Calu3 (cell line): ENCODE measurements at regions not wholly inside any gene's neighbourhood (a gene's known extent, or its start where the extent isn't known, plus 50 kb on each side); places are given as distances from the start of the nearest gene placed in this dataset.
"Not testable (repeated sequence)": the region's sequence is repeated elsewhere in the genome, so short reads cannot be mapped to it uniquely, and the experiment has no call there.

Experiments used
- BruUV-seq: library from RNA; stranded (reverse); fragments of 400-500 nt; replicated peaks from 2 replicates; lab custom pipeline; 2021; lab: Mats Ljungman, UMichigan
- CTCF ChIA-PET: fragments of 300-600 bp; sonication (Branson Sonifier 250); formaldehyde crosslinking; loops from one replicate; lab custom pipeline; 2022; ENCODE audit warnings: antibody characterized with exemption; lab: Charles Lee
- DNase-seq: peaks from one replicate; pipeline ENCODE4 v3.0.0; 2022
- H3K27ac Mint-ChIP-seq: one replicate; pipeline ENCODE4 v1.8.0; 2022; ENCODE audit warnings: mixed read lengths; ENCODE audit not compliant: unreplicated experiment
- H3K27me3 Mint-ChIP-seq: one replicate; pipeline ENCODE4 v1.8.0; 2022; ENCODE audit warnings: mixed read lengths; ENCODE audit not compliant: unreplicated experiment
- H3K36me3 Mint-ChIP-seq: one replicate; pipeline ENCODE4 v1.8.0; 2022; ENCODE audit warnings: mild to moderate bottlenecking, moderate library complexity, mixed read lengths; ENCODE audit not compliant: insufficient read depth, unreplicated experiment
- H3K4me1 Mint-ChIP-seq: one replicate; pipeline ENCODE4 v1.8.0; 2022; ENCODE audit warnings: mild to moderate bottlenecking, low read depth, mixed read lengths; ENCODE audit not compliant: unreplicated experiment
- H3K4me3 Mint-ChIP-seq: one replicate; pipeline ENCODE4 v1.8.0; 2022; ENCODE audit warnings: mild to moderate bottlenecking, low read depth, moderate library complexity, mixed read lengths; ENCODE audit not compliant: unreplicated experiment
- H3K9me3 Mint-ChIP-seq: one replicate; pipeline ENCODE4 v1.8.0; 2022; ENCODE audit warnings: low read depth, mixed read lengths; ENCODE audit not compliant: unreplicated experiment
- intact Hi-C: fragments of 100-400 bp; cut with micrococcal nuclease; formaldehyde crosslinking; loops from one replicate; pipeline ENCODE4 v1.10.0; 2022; ENCODE audit not compliant: unreplicated experiment

DNA sequence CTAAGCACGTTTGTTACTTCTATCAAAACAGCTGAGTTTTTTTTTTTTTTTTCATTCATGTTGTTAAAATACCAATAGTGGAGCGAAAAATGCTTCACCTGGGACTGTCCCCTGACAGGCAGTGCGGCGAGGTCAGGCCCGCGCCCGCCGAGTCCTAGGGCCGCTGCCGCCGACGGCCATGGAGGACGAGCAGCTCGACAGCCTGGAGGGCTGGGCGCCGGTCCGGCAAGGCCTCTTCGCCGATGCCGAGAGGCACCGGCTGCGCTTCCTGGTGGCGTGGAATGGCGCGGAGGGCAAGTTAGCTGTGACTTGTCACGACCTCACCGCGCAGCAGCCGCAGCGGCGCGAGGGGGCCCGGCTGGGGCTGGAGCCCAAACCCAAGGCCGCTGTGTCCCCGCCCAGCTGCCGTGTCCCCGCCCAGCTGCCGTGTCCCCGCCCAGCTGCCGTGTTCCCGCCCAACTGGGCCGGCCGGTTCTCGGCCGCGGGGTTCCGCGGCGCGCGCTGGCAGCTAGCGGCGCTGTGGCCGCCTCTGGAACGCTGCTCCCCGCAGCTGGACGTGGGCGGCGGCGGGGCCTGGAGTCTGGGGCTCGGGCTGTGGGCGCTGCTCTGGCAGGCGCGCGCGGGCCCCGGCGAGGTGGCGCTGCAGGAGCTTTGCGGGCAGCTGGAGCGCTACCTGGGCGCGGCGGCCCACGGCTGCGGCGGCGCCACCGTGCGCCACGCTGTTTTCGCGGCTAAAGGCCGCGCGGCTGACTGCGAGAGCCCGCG, 56.7 kb upstream of the GOLGA8R start:
- H3K4me1 Mint-ChIP-seq, intact Hi-C loops, H3K27me3 Mint-ChIP-seq, BruUV-seq, H3K4me3 Mint-ChIP-seq, CTCF ChIA-PET, H3K27ac Mint-ChIP-seq, H3K9me3 Mint-ChIP-seq, H3K36me3 Mint-ChIP-seq: not testable (repeated sequence)
- DNase-seq: peak; percentile 54

DNA sequence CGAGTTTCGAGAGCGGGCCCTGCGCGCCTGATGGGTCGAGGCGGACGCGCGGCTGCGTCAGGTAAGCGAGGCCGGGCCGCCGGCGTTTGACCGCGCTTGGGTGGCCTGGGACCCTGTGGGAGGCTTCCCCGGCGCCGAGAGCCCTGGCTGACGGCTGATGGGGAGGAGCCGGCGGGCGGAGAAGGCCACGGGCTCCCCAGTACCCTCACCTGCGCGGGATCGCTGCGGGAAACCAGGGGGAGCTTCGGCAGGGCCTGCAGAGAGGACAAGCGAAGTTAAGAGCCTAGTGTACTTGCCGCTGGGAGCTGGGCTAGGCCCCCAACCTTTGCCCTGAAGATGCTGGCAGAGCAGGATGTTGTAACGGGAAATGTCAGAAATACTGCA, 57.3 kb upstream of the GOLGA8R start:
- intact Hi-C loops, BruUV-seq: not testable (repeated sequence)

DNA sequence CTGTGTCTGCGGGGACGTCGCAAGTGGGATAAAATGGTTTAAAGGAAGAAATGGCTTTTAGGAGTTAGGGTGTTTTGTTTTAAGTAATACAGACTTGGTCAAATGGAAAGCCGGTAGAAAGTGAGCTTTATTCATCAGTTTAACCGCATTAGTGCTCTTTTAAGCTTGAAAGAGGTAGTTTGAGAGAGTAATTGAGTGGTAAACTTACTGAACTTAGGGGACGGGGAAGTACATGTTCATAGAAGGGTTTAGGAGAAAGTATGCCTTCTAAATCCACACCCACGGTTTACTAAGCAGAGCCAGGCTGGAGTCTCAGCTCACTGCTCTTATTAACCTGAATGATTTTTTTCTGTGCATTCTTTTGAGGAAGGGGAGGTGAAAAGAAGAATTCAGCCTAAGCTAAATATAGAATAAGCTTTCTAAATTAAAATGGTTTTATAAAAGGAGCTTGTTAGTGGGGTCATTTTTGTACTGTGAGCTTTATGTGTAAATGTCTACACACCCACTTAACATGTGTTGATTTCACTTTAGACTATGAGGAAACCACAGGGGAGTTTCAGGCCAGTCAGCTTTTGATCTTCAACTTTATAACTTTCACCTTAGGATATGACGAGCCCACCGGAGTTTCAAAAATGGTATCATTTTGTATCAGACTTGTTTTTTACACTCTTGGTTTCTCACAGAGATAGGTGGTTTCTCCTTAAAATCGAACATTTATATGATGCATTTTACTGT, 57.9 kb upstream of the GOLGA8R start:
- BruUV-seq: TSS peak; percentile 95
- H3K4me1 Mint-ChIP-seq, H3K27ac Mint-ChIP-seq, CTCF ChIA-PET, H3K9me3 Mint-ChIP-seq, H3K27me3 Mint-ChIP-seq, intact Hi-C loops, H3K4me3 Mint-ChIP-seq, H3K36me3 Mint-ChIP-seq, DNase-seq: not testable (repeated sequence)

More for the DNA sequence above, 57.3 kb upstream of the GOLGA8R start:
- H3K27me3 Mint-ChIP-seq, H3K36me3 Mint-ChIP-seq, H3K4me3 Mint-ChIP-seq, H3K9me3 Mint-ChIP-seq, H3K4me1 Mint-ChIP-seq, DNase-seq, H3K27ac Mint-ChIP-seq, CTCF ChIA-PET: not testable (repeated sequence)

DNA sequence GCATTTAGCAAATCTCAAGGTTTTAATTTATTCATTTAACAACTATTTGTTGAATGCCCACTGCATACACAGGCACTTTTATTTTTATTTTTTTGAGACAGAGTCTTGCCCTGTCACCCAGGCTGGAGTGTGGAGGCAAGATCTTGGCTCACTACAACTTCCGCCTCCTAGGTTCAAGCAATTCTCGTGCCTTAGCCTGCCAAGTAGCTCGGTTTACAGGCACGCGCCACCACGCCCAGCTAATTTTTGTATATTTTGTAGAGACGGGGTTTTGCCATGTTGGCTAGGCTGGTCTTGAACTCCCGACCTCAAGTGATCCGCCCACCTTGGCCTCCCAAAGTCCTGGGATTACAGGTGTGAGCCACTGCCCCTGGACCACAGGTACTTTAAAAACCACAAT, 67.0 kb upstream of the GOLGA8Q start:
- H3K9me3 Mint-ChIP-seq, H3K36me3 Mint-ChIP-seq, BruUV-seq, CTCF ChIA-PET, H3K4me1 Mint-ChIP-seq, H3K27ac Mint-ChIP-seq, H3K4me3 Mint-ChIP-seq, H3K27me3 Mint-ChIP-seq, intact Hi-C loops, DNase-seq: not testable (repeated sequence)

DNA sequence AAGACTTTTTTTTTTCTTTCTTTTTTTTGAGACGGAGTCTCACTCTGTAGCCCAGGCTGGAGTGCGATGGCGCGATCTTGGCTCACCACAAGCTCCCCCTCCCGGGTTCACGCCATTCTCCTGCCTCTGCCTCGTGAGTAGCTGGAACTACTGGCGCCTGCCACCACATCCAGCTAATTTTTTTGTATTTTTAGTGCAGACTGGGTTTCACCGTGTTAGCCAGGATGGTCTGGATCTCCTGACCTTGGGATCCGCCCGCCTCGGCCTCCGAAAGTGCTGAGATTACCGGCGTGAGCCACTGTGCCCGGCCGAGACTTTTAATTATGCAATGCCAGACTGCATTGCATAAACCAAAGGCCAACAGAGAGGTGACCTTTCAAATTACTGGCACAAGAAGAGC, 62.6 kb upstream of the GOLGA8Q start:
- CTCF ChIA-PET, H3K27ac Mint-ChIP-seq, H3K4me1 Mint-ChIP-seq, intact Hi-C loops, H3K27me3 Mint-ChIP-seq, H3K4me3 Mint-ChIP-seq, H3K36me3 Mint-ChIP-seq, BruUV-seq, H3K9me3 Mint-ChIP-seq, DNase-seq: not testable (repeated sequence)

DNA sequence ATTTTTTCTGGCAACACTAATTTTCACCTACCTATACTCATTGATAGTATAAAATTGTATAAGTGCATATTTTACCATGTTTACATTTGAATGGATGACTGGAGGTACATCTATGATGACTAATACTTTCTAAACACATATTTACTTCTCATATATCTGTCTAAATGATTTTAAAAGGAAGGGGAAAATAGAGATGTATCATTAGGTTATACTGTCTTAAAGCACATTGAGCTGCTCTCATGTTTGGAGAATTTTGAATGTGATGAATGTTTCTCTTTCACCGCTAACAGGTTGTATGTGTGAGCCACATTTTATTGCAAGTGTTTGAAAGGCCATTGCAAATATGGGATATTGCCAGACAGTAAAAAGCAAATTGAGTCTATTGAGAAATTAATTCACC, 61.5 kb upstream of the GOLGA8Q start:
- H3K27ac Mint-ChIP-seq, CTCF ChIA-PET, H3K9me3 Mint-ChIP-seq: not testable (repeated sequence)

DNA sequence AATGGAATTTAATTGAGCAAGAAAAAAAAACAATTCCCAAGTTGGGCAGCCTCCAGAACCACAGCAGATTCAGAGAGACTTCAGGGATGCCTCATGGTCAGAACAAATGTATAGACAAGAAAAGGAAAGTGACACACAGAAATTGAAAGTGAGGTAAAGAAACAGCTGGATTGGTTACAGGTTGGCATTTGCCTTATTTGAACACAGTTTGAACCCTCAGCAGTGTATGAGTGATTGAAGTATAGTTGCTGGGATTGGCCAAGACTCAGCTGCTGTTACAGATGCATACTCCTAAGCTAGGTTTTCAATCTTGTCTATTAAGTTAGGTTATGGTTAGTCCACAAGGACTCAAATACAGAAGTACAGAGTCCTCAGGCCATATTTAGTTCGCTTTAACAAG, 57.9 kb upstream of the GOLGA8Q start:
- H3K4me1 Mint-ChIP-seq, H3K4me3 Mint-ChIP-seq, BruUV-seq, CTCF ChIA-PET, H3K36me3 Mint-ChIP-seq, DNase-seq, H3K27me3 Mint-ChIP-seq, intact Hi-C loops, H3K9me3 Mint-ChIP-seq, H3K27ac Mint-ChIP-seq: not testable (repeated sequence)

More for the DNA sequence above, 61.5 kb upstream of the GOLGA8Q start:
- DNase-seq, BruUV-seq, H3K4me1 Mint-ChIP-seq, H3K27me3 Mint-ChIP-seq, H3K36me3 Mint-ChIP-seq, intact Hi-C loops, H3K4me3 Mint-ChIP-seq: not testable (repeated sequence)

DNA sequence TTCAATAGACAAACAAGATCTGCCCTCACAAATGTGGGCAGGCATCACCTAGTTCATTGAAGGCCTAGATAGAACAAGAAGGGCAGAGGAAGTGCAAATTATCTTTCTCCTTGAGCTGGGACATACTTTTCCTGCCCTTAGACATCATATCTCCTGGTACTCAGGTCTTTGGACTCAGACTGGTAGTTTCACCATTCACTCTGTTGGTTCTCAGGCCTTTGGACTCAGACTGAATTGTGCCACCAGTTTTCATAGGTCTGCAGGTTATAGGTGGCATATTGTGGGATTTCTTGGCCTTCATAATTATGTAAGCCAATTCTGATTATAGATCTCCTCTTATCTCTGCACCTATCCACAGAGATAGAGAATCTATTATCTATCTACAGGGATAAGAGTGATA, 54.6 kb upstream of the GOLGA8Q start:
- H3K4me1 Mint-ChIP-seq, H3K9me3 Mint-ChIP-seq, H3K27me3 Mint-ChIP-seq, H3K27ac Mint-ChIP-seq, H3K36me3 Mint-ChIP-seq, DNase-seq, H3K4me3 Mint-ChIP-seq, intact Hi-C loops, CTCF ChIA-PET, BruUV-seq: not testable (repeated sequence)

DNA sequence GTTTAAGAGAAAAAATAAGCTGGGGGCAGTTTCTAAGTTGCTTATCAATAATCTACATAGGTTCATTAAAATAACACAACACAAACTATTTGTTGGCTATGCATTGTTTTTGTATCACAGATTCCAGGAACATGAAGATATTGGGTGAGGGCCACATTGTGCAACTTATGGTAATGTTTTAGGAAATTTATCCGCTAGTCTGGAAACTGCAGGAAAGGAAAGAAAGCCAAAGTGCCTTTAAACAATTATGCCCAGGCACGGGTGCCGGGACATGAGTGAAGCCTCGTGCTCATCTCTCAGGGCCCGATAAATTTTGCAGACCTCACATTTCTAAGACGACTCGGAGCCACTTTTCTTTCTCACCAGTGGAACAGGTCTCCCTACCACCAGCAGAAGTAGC, 52.6 kb upstream of the GOLGA8Q start:
- H3K4me1 Mint-ChIP-seq, DNase-seq, BruUV-seq, H3K4me3 Mint-ChIP-seq, CTCF ChIA-PET, intact Hi-C loops, H3K27ac Mint-ChIP-seq, H3K27me3 Mint-ChIP-seq, H3K9me3 Mint-ChIP-seq, H3K36me3 Mint-ChIP-seq: not testable (repeated sequence)

DNA sequence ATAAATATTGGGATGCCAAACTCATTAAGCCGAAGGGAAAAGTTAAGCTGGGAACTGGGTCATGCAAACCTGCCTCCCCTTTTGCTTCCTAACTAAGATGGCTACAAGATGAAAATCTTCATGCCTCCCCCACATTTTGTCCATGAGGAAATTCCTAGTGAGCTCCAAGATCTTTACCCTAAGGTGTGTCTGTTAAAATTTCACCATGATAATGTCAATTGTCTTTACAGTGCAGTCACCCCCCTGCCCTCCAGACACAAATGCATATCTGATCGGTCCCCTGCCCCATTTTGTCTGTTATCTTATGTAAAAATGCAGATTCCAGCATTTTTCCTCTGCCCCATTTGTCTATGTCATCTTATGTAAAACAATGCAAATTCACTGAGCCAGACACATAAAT, 51.3 kb upstream of the GOLGA8Q start:
- H3K4me1 Mint-ChIP-seq, H3K36me3 Mint-ChIP-seq, BruUV-seq, H3K4me3 Mint-ChIP-seq, DNase-seq, intact Hi-C loops, H3K9me3 Mint-ChIP-seq, CTCF ChIA-PET, H3K27me3 Mint-ChIP-seq, H3K27ac Mint-ChIP-seq: not testable (repeated sequence)
